HCT116 (cell line): ENCODE measurements at regions not wholly inside any gene's neighbourhood (a gene's known extent, or its start where the extent isn't known, plus 50 kb on each side); places are given as distances from the start of the nearest gene placed in this dataset.

Experiments used
- ATAC-seq: fragments of 200-7000 bp; cut with Tn5 transposase; 2 replicates; pipeline ENCODE4 v1.9.1; 2020; ENCODE audit warnings: mild to moderate bottlenecking, moderate library complexity
- BruUV-seq: library from RNA; stranded (reverse); fragments of 400-500 nt; replicated peaks from 2 replicates; lab custom pipeline; 2021; lab: Mats Ljungman, UMichigan
- CTCF ChIA-PET: fragments of 300-600 bp; sonication (Branson Sonifier 250); formaldehyde crosslinking; loops from one replicate; lab custom pipeline; 2021; ENCODE audit warnings: antibody characterized with exemption; lab: Charles Lee
- POLR2A ChIA-PET: fragments of 300-600, 350-600 bp; sonication (Branson Sonifier 250); formaldehyde crosslinking; loops from one replicate; lab custom pipeline; 2021; ENCODE audit warnings: antibody characterized with exemption; lab: Charles Lee
- RAD21 ChIA-PET, 2 experiments: fragments of 300-600 bp; sonication (Branson Sonifier 250); formaldehyde crosslinking; loops; one replicate each; lab custom pipeline; 2023; ENCODE audit warnings: low total read pairs in 2 of 2; ENCODE audit not compliant: uncharacterized antibody in 2 of 2, unreplicated experiment in 2 of 2, low non-redundant PET in 1 of 2; lab: Charles Lee
- DNase-seq: peaks from one replicate; pipeline ENCODE4 v3.0.0-alpha.2; 2010; ENCODE audit warnings: low read depth, low spot score
- H2AFZ ChIP-seq: fragments of 200-600 bp; shearing (Covaris generic), sonication (generic); 2 replicates; pipeline ENCODE4 v1.6.1; 2017; ENCODE audit warnings: low read depth, mixed run types, mixed read lengths, antibody characterized with exemption, low read length; ENCODE audit not compliant: poor library complexity, severe bottlenecking
- H3K27ac ChIP-seq: 2 replicates; pipeline ENCODE4 v1.5.1; 2012; ENCODE audit warnings: low read depth, low read length
- H3K27me3 ChIP-seq: fragments of 200-600 bp; sonication (generic); 2 replicates; pipeline ENCODE4 v1.6.1; 2016; ENCODE audit warnings: mixed run types, low read length, mixed read lengths; ENCODE audit not compliant: insufficient read depth
- H3K36me3 ChIP-seq, 2 experiments: fragments of 200-500 bp in 1 of 2; fragments of 200-600 bp in 1 of 2; sonication (Bioruptor generic) in 1 of 2; sonication (generic) in 1 of 2; 2 replicates each; pipeline versions ENCODE4 v1.5.1 to v1.6.1; 2014 to 2016; ENCODE audit warnings: low read length in 2 of 2, inconsistent platforms in 1 of 2, mixed read lengths in 1 of 2, mixed run types in 1 of 2; ENCODE audit not compliant: insufficient read depth in 2 of 2, control insufficient read depth in 1 of 2
- H3K4me1 ChIP-seq, 2 experiments: fragments of 200-600 bp in 1 of 2; sonication (generic) in 1 of 2; 2 replicates each; pipeline versions ENCODE4 v1.5.1 to v1.6.1; 2012 to 2017; ENCODE audit warnings: low read length in 2 of 2, inconsistent platforms in 1 of 2, mild to moderate bottlenecking in 1 of 2, mixed read lengths in 1 of 2, mixed run types in 1 of 2, moderate library complexity in 1 of 2; ENCODE audit not compliant: insufficient read depth in 2 of 2, control insufficient read depth in 1 of 2
- H3K4me2 ChIP-seq: fragments of 200-600 bp; sonication (generic); 2 replicates; pipeline ENCODE4 v1.6.1; 2017; ENCODE audit warnings: mixed run types, low read length, mixed read lengths
- H3K4me3 ChIP-seq, 2 experiments: fragments of 200-600 bp in 1 of 2; sonication (generic) in 1 of 2; replicated peaks in 1 of 2; 2 replicates each; pipeline ENCODE4 v1.5.1; 2011 to 2016; ENCODE audit warnings: low read length in 2 of 2, control low read depth in 1 of 2, low read depth in 1 of 2, mild to moderate bottlenecking in 1 of 2, mixed read lengths in 1 of 2, mixed run types in 1 of 2
- H3K79me2 ChIP-seq: fragments of 200-600 bp; sonication (generic); 2 replicates; pipeline ENCODE4 v1.6.1; 2017; ENCODE audit warnings: mild to moderate bottlenecking, mixed run types, low read length, moderate library complexity, mixed read lengths; ENCODE audit not compliant: insufficient read depth
- H3K9ac ChIP-seq: fragments of 200-600 bp; sonication (generic); 2 replicates; pipeline ENCODE4 v1.6.1; 2016; ENCODE audit warnings: low read length, mixed read lengths
- H3K9me2 ChIP-seq: fragments of 200-600 bp; sonication (generic), shearing (Covaris generic); 2 replicates; pipeline ENCODE4 v1.6.1; 2017; ENCODE audit warnings: mixed run types, mild to moderate bottlenecking, moderate library complexity; ENCODE audit not compliant: insufficient read depth
- H3K9me3 ChIP-seq, 2 experiments: fragments of 200-500 bp in 1 of 2; fragments of 200-600 bp in 1 of 2; sonication (Bioruptor generic) in 1 of 2; sonication (generic) in 1 of 2; 2 replicates each; pipeline ENCODE4 v1.6.1; 2014 to 2017; ENCODE audit warnings: low read length in 2 of 2, mixed read lengths in 2 of 2, inconsistent platforms in 1 of 2, low read depth in 1 of 2, mild to moderate bottlenecking in 1 of 2, mixed run types in 1 of 2, moderate library complexity in 1 of 2; ENCODE audit not compliant: control insufficient read depth in 1 of 2, insufficient read depth in 1 of 2
- H4K20me1 ChIP-seq: fragments of 200-600 bp; sonication (generic), shearing (Covaris generic); 2 replicates; pipeline ENCODE4 v1.6.1; 2017; ENCODE audit warnings: mixed run types, mild to moderate bottlenecking, moderate library complexity; ENCODE audit not compliant: insufficient read depth
- ATF3 ChIP-seq: IDR thresholded peaks from 2 replicates; pipeline ENCODE4 v1.6.1; 2012
- CBX3 ChIP-seq: IDR thresholded peaks from 2 replicates; pipeline ENCODE4 v1.6.1; 2012; ENCODE audit warnings: low read depth
- EGR1 ChIP-seq: IDR thresholded peaks from 2 replicates; pipeline ENCODE4 v1.6.1; 2012; ENCODE audit warnings: low read depth
- ELF1 ChIP-seq: IDR thresholded peaks from 2 replicates; pipeline ENCODE4 v1.6.1; 2012; ENCODE audit warnings: low read depth, borderline replicate concordance
- EZH2 ChIP-seq: fragments of 200-600 bp; sonication (generic); IDR thresholded peaks from 2 replicates; pipeline ENCODE4 v1.6.1; 2017; ENCODE audit warnings: antibody characterized with exemption, mixed run types
- EZH2phosphoT487 ChIP-seq: fragments of 200-600 bp; IDR thresholded peaks from 2 replicates; pipeline ENCODE4 v1.6.1; 2018; ENCODE audit warnings: antibody characterized with exemption, borderline replicate concordance
- FOSL1 ChIP-seq: IDR thresholded peaks from 2 replicates; pipeline ENCODE4 v1.6.1; 2012; ENCODE audit warnings: low read depth
- JUND ChIP-seq: IDR thresholded peaks from 2 replicates; pipeline ENCODE4 v1.6.1; 2012
- POLR2A ChIP-seq: IDR thresholded peaks from 2 replicates; pipeline ENCODE4 v1.7.0; 2011; ENCODE audit warnings: borderline replicate concordance; ENCODE audit not compliant: insufficient read depth, insufficient read length; ENCODE audit errors: extremely low read depth
- RAD21 ChIP-seq: IDR thresholded peaks from 2 replicates; pipeline ENCODE4 v1.6.1; 2012; ENCODE audit warnings: low read depth, mild to moderate bottlenecking
- SIN3A ChIP-seq: IDR thresholded peaks from 2 replicates; pipeline ENCODE4 v1.6.1; 2012; ENCODE audit warnings: low read depth
- SP1 ChIP-seq: IDR thresholded peaks from 2 replicates; pipeline ENCODE4 v1.6.1; 2012; ENCODE audit warnings: low read depth
- SRF ChIP-seq: IDR thresholded peaks from 2 replicates; pipeline ENCODE4 v1.6.1; 2012; ENCODE audit warnings: low read depth
- TCF7L2 ChIP-seq: IDR thresholded peaks from 2 replicates; pipeline ENCODE4 v1.7.0; 2011; ENCODE audit warnings: borderline replicate concordance, inconsistent platforms; ENCODE audit not compliant: insufficient read depth, insufficient read length; ENCODE audit errors: extremely low read depth
- YY1 ChIP-seq: IDR thresholded peaks from 2 replicates; pipeline ENCODE4 v1.6.1; 2011; ENCODE audit warnings: low read length, low read depth, moderate library complexity, mild to moderate bottlenecking; ENCODE audit not compliant: insufficient replicate concordance; ENCODE audit errors: extremely low read depth
- ZFX ChIP-seq: fragments of 450-650 bp; IDR thresholded peaks from 2 replicates; pipeline ENCODE4 v1.6.1; 2017
- ZNF274 ChIP-seq: fragments of 200-500 bp; sonication (Bioruptor generic); IDR thresholded peaks from 2 replicates; pipeline ENCODE4 v1.6.1; 2014; ENCODE audit warnings: mild to moderate bottlenecking, low read depth, low read length, inconsistent platforms
- intact Hi-C: fragments of 100-400 bp; cut with micrococcal nuclease; formaldehyde crosslinking; loops from 2 replicates; pipeline ENCODE4 v1.10.0; 2022
- TF ChIP-seq, protein P1 (sequence below): IDR thresholded peaks from 2 replicates; pipeline ENCODE4 v1.6.1; 2012; ENCODE audit warnings: low read depth

- no peaks in the 10 kb centered on the region for H4K20me1 ChIP-seq
- POLR2A ChIA-PET, result no interaction called here
- no peak overlapping the region for H3K4me2 ChIP-seq
- no peaks in the 10 kb centered on the region for H3K9me2 ChIP-seq
- no peaks in the 10 kb centered on the region for H3K79me2 ChIP-seq
- ATAC-seq (no peak), DNase-seq (no peak)
- H3K4me3 ChIP-seq, result no peak overlapping the region
- CTCF ChIA-PET, result no interaction called here
- TF ChIP-seq EZH2 (no peak), CBX3 (no peak), ELF1 (no peak), SP1 (no peak), POLR2A (no peak), RAD21 (no peak), FOSL1 (no peak), SRF (no peak), YY1 (no peak), ATF3 (no peak), EZH2phosphoT487 (no peak), TCF7L2 (no peak), ZNF274 (no peak), ZFX (no peak), SIN3A (no peak), JUND (no peak), EGR1 (no peak)
- TF ChIP-seq, protein P1, sequence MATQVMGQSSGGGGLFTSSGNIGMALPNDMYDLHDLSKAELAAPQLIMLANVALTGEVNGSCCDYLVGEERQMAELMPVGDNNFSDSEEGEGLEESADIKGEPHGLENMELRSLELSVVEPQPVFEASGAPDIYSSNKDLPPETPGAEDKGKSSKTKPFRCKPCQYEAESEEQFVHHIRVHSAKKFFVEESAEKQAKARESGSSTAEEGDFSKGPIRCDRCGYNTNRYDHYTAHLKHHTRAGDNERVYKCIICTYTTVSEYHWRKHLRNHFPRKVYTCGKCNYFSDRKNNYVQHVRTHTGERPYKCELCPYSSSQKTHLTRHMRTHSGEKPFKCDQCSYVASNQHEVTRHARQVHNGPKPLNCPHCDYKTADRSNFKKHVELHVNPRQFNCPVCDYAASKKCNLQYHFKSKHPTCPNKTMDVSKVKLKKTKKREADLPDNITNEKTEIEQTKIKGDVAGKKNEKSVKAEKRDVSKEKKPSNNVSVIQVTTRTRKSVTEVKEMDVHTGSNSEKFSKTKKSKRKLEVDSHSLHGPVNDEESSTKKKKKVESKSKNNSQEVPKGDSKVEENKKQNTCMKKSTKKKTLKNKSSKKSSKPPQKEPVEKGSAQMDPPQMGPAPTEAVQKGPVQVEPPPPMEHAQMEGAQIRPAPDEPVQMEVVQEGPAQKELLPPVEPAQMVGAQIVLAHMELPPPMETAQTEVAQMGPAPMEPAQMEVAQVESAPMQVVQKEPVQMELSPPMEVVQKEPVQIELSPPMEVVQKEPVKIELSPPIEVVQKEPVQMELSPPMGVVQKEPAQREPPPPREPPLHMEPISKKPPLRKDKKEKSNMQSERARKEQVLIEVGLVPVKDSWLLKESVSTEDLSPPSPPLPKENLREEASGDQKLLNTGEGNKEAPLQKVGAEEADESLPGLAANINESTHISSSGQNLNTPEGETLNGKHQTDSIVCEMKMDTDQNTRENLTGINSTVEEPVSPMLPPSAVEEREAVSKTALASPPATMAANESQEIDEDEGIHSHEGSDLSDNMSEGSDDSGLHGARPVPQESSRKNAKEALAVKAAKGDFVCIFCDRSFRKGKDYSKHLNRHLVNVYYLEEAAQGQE, result no peak
- TF ChIP-seq, all 23 proteins: peak for 0
- no TSS peak for BruUV-seq
- Histone ChIP-seq H3K36me3 (no peaks in the 10 kb centered on the region), H3K9ac (no peak overlapping the region), H3K27me3 (no peaks in the 10 kb centered on the region), H3K9me3 (no peaks in the 10 kb centered on the region), H3K4me1 (no peaks in the 10 kb centered on the region), H2AFZ (no peak overlapping the region), H3K27ac (no peak overlapping the region)
- RAD21 ChIA-PET, result no interaction called here
- intact Hi-C loops, result no loop called here
Observed at GRCh38 chr12:97835541-97835940, 372.9 kb downstream of the RMST start.
